ENCODE measurements at regions not wholly inside any gene's neighbourhood (a gene's known extent, or its start where the extent isn't known, plus 50 kb on each side); places are given as distances from the start of the nearest gene placed in this dataset.

GRCh38 chr18:47689371-47689770 is 241.1 kb downstream of the SMAD2 start:
- TF ChIP-seq CBX2 (IDR thresholded peaks at IDR 0.05; ENCODE audit: borderline replicate concordance, low read depth) (no peak), EP300 (IDR thresholded peaks at IDR 0.05) (no peak), CTCF (IDR thresholded peaks at IDR 0.05) (no peak), MAX (IDR thresholded peaks at IDR 0.05) (no peak), CBX8 (IDR thresholded peaks at IDR 0.05) (no peak)

All from A549 (cell line).